ENCODE measurements at regions not wholly inside any gene's neighbourhood (a gene's known extent, or its start where the extent isn't known, plus 50 kb on each side); places are given as distances from the start of the nearest gene placed in this dataset.

DNA sequence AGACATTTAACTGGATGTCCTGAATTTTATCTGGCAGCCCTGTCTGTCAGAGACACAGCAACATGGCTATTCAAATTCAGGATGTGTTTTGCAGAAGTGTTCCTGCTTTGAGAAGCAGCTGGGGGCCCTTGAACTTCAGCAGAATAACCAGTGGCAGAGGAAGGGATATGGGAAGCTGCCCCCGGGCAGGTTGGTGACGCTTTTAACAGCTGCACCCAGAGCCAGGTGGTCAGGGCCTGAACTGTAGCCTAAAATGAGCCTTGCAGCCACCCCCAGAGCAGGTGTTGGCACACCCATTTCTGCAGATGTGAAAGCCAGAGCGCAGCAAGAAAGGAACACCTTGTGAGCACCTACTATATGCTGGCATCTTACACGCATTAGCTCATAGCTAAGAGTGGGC, 128.7 kb upstream of the BOD1 start:
- Histone ChIP-seq H3K27ac (ENCODE audit: low read depth in 2 of 2, low read length in 1 of 2) (no peak overlapping the region), H3K9me3 (ENCODE audit: control insufficient read depth in 2 of 2, insufficient read depth in 1 of 2, low read depth in 1 of 2, low read length in 1 of 2) (no peaks in the 10 kb centered on the region), H3K4me1 (ENCODE audit: control insufficient read depth in 2 of 2, insufficient read depth in 2 of 2, low read length in 1 of 2) (no peaks in the 10 kb centered on the region), H3K4me3 (ENCODE audit: low read depth in 1 of 2, low read length in 2 of 2) (no peak overlapping the region), H3K27me3 (ENCODE audit: control insufficient read depth in 1 of 2, insufficient read depth in 2 of 2, low read length in 2 of 2) (no peaks in the 10 kb centered on the region), H3K36me3 (ENCODE audit: control insufficient read depth in 2 of 2, insufficient read depth in 2 of 2, low read length in 1 of 2) (no peaks in the 10 kb centered on the region)
- WGBS, 2 donors, result 62 to 64% methylated on average over 4 of the region's 4 CpGs

DNA sequence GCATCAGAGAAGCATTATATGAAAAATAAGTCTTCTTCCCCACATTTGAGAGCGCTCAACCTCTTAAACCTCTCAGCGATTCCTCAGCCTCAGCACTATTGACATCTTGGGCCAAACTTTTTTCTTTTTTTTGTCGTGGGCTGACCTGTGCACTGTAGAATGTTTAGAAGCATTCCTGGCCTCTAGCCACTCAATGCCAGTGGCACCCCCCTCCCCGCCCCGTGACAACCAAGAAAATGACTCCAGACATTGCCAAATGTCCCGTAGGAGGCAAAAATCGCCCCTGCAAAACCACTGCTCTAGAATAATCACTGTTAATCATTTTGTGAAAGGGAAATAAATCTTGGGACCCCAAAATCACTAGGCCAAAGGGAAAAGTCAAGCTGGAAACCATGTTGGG, 129.1 kb upstream of the BOD1 start:
- H3K27ac ChIP-seq (ENCODE audit: low read depth in 2 of 2, low read length in 1 of 2), result no peak overlapping the region
- H3K36me3 ChIP-seq (ENCODE audit: control insufficient read depth in 2 of 2, insufficient read depth in 2 of 2, low read length in 1 of 2), result no peaks in the 10 kb centered on the region
- no peaks in the 10 kb centered on the region for H3K9me3 ChIP-seq (ENCODE audit: control insufficient read depth in 2 of 2, insufficient read depth in 1 of 2, low read depth in 1 of 2, low read length in 1 of 2)
- H3K4me1 ChIP-seq (ENCODE audit: control insufficient read depth in 2 of 2, insufficient read depth in 2 of 2, low read length in 1 of 2), result no peaks in the 10 kb centered on the region
- no peaks in the 10 kb centered on the region for H3K27me3 ChIP-seq (ENCODE audit: control insufficient read depth in 1 of 2, insufficient read depth in 2 of 2, low read length in 2 of 2)
- no peak overlapping the region for H3K4me3 ChIP-seq (ENCODE audit: low read depth in 1 of 2, low read length in 2 of 2)
- WGBS, 2 donors, result 79 to 85% methylated on average over 7 of the region's 7 CpGs

DNA sequence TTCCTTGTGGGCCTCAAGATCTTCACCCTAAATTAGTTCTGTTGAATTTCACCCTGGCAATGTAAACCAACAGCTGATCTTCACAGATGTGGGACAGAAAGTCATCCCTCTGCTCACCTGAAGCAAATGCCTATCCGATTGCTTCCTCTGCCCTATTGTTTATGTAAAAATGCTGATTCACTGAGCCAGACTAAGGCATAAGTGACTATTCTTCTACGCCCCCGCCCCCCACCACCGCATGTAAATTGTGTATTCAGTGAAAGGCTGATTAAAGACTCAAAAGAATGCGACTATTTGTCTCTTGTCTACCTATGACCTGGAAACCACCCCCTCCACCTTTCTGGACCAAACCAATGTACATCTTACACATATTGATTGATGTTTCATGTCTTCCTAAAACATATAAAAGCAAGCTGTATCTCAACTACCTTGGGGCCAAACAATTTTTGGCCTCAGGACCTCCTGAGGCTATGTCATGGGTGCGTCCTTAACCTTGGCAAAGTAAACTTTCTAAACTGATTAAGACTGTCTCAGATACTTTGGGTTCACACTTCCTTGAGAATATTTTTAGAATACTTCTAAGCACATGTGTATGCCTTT, 129.7 kb upstream of the BOD1 start:
- Histone ChIP-seq H3K27ac (ENCODE audit: low read depth in 2 of 2, low read length in 1 of 2) (no peak overlapping the region), H3K4me3 (ENCODE audit: low read depth in 1 of 2, low read length in 2 of 2) (no peak overlapping the region), H3K27me3 (ENCODE audit: control insufficient read depth in 1 of 2, insufficient read depth in 2 of 2, low read length in 2 of 2) (no peaks in the 10 kb centered on the region), H3K36me3 (ENCODE audit: control insufficient read depth in 2 of 2, insufficient read depth in 2 of 2, low read length in 1 of 2) (no peaks in the 10 kb centered on the region), H3K4me1 (ENCODE audit: control insufficient read depth in 2 of 2, insufficient read depth in 2 of 2, low read length in 1 of 2) (no peaks in the 10 kb centered on the region), H3K9me3 (ENCODE audit: control insufficient read depth in 2 of 2, insufficient read depth in 1 of 2, low read depth in 1 of 2, low read length in 1 of 2) (no peaks in the 10 kb centered on the region)
- 77% methylated on average over 6 of the region's 6 CpGs for WGBS, 2 donors

DNA sequence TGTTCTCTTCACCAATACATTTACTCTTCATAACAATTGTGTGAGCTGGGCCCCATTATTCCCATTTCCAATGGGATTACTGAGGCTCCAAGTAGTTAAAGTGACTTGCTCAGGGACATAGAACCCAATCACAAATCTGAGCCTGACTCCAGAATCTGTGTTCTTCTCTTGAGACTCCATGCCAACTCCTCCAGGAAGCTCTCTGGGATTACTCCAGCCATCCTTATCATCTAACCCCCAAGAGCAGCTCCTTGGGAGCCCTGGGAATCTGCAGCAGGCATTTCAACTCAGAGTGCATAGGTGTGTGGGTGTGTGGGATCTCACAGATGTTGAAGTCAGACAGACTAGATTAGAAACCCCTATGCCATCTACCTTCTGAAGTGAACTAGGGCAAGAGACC, 131.4 kb upstream of the BOD1 start:
- no peaks in the 10 kb centered on the region for H3K36me3 ChIP-seq (ENCODE audit: control insufficient read depth in 2 of 2, insufficient read depth in 2 of 2, low read length in 1 of 2)
- no peaks in the 10 kb centered on the region for H3K27me3 ChIP-seq (ENCODE audit: control insufficient read depth in 1 of 2, insufficient read depth in 2 of 2, low read length in 2 of 2)

DNA sequence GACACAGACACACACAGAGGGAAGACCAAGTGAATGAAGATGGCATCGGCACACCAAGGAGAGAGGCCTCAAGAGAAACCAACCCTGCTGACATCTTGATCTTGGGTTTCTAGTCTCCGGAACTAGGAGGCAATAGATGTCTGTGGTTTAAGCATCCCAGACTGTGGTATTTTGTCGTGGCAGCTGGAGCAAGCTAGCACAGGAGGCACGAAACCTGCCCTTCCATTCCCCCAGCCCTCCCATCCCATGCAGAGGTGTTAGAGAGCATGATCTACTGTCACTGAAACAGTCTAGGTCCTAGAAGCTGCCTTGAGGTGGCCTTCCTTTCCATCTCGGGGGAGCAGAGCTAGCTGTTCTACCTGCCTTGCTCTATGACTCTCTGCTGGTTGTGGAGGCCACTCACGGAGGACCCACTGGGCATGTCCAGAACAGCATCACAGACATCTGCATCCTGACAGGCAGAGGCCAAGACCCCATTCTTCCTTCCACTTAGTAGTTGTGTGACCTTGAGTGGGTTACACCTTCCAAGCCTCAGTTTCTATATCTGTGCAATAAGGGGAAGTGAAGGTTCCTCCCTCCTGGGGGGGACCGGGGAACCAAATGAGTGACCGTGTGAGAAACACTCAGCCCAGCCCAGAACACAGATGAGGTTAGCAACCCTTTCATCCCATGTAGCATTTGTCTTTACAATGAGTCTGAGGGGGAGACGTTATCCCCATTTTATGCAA, 134.3 kb upstream of the BOD1 start:
- H3K4me3 ChIP-seq (ENCODE audit: low read depth in 1 of 2, low read length in 2 of 2), result no peak overlapping the region
- H3K36me3 ChIP-seq (ENCODE audit: control insufficient read depth in 2 of 2, insufficient read depth in 2 of 2, low read length in 1 of 2), result no peaks in the 10 kb centered on the region
- H3K27ac ChIP-seq (ENCODE audit: low read depth in 2 of 2, low read length in 1 of 2), result no peak overlapping the region
- no peaks in the 10 kb centered on the region for H3K4me1 ChIP-seq (ENCODE audit: control insufficient read depth in 2 of 2, insufficient read depth in 2 of 2, low read length in 1 of 2)
- H3K9me3 ChIP-seq (ENCODE audit: control insufficient read depth in 2 of 2, insufficient read depth in 1 of 2, low read depth in 1 of 2, low read length in 1 of 2), result no peaks in the 10 kb centered on the region
- 87% methylated on average over 9 of the region's 9 CpGs for WGBS, 2 donors
- H3K27me3 ChIP-seq (ENCODE audit: control insufficient read depth in 1 of 2, insufficient read depth in 2 of 2, low read length in 2 of 2), result no peaks in the 10 kb centered on the region

More for the DNA sequence above, 131.4 kb upstream of the BOD1 start:
- H3K4me1 ChIP-seq (ENCODE audit: control insufficient read depth in 2 of 2, insufficient read depth in 2 of 2, low read length in 1 of 2), result no peaks in the 10 kb centered on the region
- no peak overlapping the region for H3K4me3 ChIP-seq (ENCODE audit: low read depth in 1 of 2, low read length in 2 of 2)
- no peak overlapping the region for H3K27ac ChIP-seq (ENCODE audit: low read depth in 2 of 2, low read length in 1 of 2)
- no peaks in the 10 kb centered on the region for H3K9me3 ChIP-seq (ENCODE audit: control insufficient read depth in 2 of 2, insufficient read depth in 1 of 2, low read depth in 1 of 2, low read length in 1 of 2)

DNA sequence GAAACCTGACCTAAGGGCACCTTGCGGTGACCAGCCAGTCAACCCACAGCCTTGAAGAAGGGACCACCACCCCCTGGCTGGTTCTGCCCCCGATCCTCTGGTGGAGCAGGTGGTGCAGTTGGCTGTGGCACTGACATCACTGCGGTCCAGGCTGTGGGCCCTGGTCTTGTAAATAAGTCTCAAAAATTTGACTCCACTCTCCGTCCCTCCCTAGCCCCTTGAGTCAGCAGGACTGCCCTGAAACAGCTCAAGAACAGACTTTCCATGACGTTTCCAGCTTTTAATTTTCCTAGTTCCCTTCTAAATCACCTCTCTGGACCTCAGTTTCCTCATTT, 134.8 kb upstream of the BOD1 start:
- Histone ChIP-seq H3K4me3 (ENCODE audit: low read depth in 1 of 2, low read length in 2 of 2) (no peak overlapping the region), H3K27me3 (ENCODE audit: control insufficient read depth in 1 of 2, insufficient read depth in 2 of 2, low read length in 2 of 2) (no peaks in the 10 kb centered on the region), H3K36me3 (ENCODE audit: control insufficient read depth in 2 of 2, insufficient read depth in 2 of 2, low read length in 1 of 2) (no peaks in the 10 kb centered on the region), H3K9me3 (ENCODE audit: control insufficient read depth in 2 of 2, insufficient read depth in 1 of 2, low read depth in 1 of 2, low read length in 1 of 2) (no peaks in the 10 kb centered on the region), H3K27ac (ENCODE audit: low read depth in 2 of 2, low read length in 1 of 2) (no peak overlapping the region), H3K4me1 (ENCODE audit: control insufficient read depth in 2 of 2, insufficient read depth in 2 of 2, low read length in 1 of 2) (no peaks in the 10 kb centered on the region)
- 87 to 93% methylated on average over 5 of the region's 5 CpGs for WGBS, 2 donors

DNA sequence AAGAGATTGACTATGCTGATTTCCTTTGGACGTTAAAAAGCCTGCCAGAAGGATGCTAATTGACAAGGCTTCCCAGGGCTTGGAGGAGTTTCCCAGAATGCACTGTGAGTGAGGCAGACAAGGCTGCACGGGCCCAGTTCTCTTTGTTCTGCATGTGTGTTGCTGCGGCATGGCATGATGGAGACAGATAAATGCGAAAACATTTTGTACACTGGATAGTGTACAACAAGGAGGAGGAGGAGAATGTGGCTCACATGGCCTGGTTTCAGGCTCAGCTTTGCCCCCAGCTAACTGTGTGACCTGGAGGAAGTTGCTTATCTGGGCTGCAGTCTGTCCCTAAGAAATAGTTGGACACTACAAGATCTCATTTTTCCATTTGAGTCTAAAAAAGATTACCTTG, 135.5 kb upstream of the CPEB4 start:
- no peaks in the 10 kb centered on the region for H3K36me3 ChIP-seq (ENCODE audit: control insufficient read depth in 2 of 2, insufficient read depth in 2 of 2, low read length in 1 of 2)
- no peak overlapping the region for H3K4me3 ChIP-seq (ENCODE audit: low read depth in 1 of 2, low read length in 2 of 2)
- H3K4me1 ChIP-seq (ENCODE audit: control insufficient read depth in 2 of 2, insufficient read depth in 2 of 2, low read length in 1 of 2), result no peaks in the 10 kb centered on the region
- H3K27ac ChIP-seq (ENCODE audit: low read depth in 2 of 2, low read length in 1 of 2), result no peak overlapping the region
- H3K27me3 ChIP-seq (ENCODE audit: control insufficient read depth in 1 of 2, insufficient read depth in 2 of 2, low read length in 2 of 2), result no peaks in the 10 kb centered on the region
- WGBS, 2 donors, result 86% methylated on average over 4 of the region's 4 CpGs
- no peaks in the 10 kb centered on the region for H3K9me3 ChIP-seq (ENCODE audit: control insufficient read depth in 2 of 2, insufficient read depth in 1 of 2, low read depth in 1 of 2, low read length in 1 of 2)

DNA sequence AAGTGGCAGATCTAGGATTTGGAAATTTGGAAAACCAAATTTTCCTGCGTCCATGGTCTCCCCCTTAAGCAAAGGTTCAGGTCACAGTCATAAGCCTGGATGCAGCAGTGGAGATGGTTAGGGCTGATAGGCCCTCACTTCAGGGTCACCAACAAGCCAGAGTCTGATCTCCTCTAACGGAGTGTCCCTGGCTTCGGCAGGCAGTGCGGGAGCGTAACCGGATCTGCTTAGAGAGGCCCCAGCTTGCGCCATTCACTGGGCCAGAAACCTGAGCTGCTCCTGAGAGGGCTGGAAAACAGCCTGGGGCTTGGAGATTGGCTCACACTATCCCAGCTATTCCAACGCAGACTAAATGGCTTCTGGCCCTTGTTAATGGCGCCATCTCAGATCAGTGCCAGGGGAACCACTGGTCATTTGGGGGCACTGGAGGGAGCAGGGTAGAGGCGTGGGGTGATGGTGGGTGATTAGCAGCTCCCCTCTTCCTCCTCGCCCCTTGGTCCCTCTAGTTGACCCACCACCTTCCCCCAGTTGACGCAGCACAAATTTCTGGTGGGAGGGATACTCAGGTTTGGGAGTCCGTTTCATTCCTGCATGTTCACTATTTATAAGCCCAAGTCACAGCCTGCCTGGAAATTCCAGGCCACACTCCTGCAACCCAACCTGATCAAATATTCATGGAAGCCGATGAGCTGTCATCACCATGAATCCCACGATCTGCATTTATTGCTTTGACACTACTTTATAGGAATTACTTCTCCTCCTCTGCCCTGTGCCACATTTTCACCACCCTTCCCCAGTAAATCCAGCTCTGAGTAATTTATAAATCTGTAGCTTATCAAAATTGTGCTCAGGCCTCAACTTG, 134.6 kb upstream of the CPEB4 start:
- no peak overlapping the region for H3K27ac ChIP-seq (ENCODE audit: low read depth in 2 of 2, low read length in 1 of 2)
- H3K4me3 ChIP-seq (ENCODE audit: low read depth in 1 of 2, low read length in 2 of 2), result no peak overlapping the region
- H3K9me3 ChIP-seq (ENCODE audit: control insufficient read depth in 2 of 2, insufficient read depth in 1 of 2, low read depth in 1 of 2, low read length in 1 of 2), result no peaks in the 10 kb centered on the region
- no peaks in the 10 kb centered on the region for H3K36me3 ChIP-seq (ENCODE audit: control insufficient read depth in 2 of 2, insufficient read depth in 2 of 2, low read length in 1 of 2)
- WGBS, 2 donors, result 84 to 88% methylated on average over 15 of the region's 15 CpGs
- no peaks in the 10 kb centered on the region for H3K27me3 ChIP-seq (ENCODE audit: control insufficient read depth in 1 of 2, insufficient read depth in 2 of 2, low read length in 2 of 2)
- no peaks in the 10 kb centered on the region for H3K4me1 ChIP-seq (ENCODE audit: control insufficient read depth in 2 of 2, insufficient read depth in 2 of 2, low read length in 1 of 2)

DNA sequence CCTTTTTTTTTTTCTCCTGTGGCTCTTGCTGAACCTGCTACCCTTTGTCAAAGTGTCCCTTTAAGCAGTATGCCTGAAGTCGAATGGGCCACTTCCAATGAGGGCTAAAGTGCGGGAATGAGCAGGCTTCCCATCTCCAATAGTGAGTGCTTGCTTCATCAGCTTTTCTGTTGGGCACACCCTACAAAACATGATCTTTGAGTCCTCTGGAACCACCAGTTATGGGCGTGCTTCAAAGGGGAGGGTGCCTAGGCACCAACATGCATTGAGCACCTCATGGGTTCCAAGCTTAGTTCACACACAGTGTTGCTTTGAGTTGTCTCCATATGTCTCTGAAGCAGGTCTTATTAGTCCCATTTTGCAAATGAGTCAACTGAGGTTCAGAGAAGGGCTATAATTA, 132.8 kb upstream of the CPEB4 start:
- no peaks in the 10 kb centered on the region for H3K27me3 ChIP-seq (ENCODE audit: control insufficient read depth in 1 of 2, insufficient read depth in 2 of 2, low read length in 2 of 2)
- no peaks in the 10 kb centered on the region for H3K4me1 ChIP-seq (ENCODE audit: control insufficient read depth in 2 of 2, insufficient read depth in 2 of 2, low read length in 1 of 2)
- WGBS, 2 donors, result 81 to 87% methylated on average over 3 of the region's 3 CpGs
- no peaks in the 10 kb centered on the region for H3K36me3 ChIP-seq (ENCODE audit: control insufficient read depth in 2 of 2, insufficient read depth in 2 of 2, low read length in 1 of 2)
- no peak overlapping the region for H3K27ac ChIP-seq (ENCODE audit: low read depth in 2 of 2, low read length in 1 of 2)
- no peak overlapping the region for H3K4me3 ChIP-seq (ENCODE audit: low read depth in 1 of 2, low read length in 2 of 2)
- no peaks in the 10 kb centered on the region for H3K9me3 ChIP-seq (ENCODE audit: control insufficient read depth in 2 of 2, insufficient read depth in 1 of 2, low read depth in 1 of 2, low read length in 1 of 2)

Data from esophagus (tissue), 2 donors.